Glutamatergic neuron (in vitro differentiated cells): ENCODE measurements at regions not wholly inside any gene's neighbourhood (a gene's known extent, or its start where the extent isn't known, plus 50 kb on each side); places are given as distances from the start of the nearest gene placed in this dataset.

Source experiments
- DNase-seq: peaks from one replicate; pipeline ENCODE4 v3.0.0; 2022
- H3K27ac Mint-ChIP-seq: one replicate; pipeline ENCODE4 v1.8.0; 2020; ENCODE audit warnings: mild to moderate bottlenecking, mixed read lengths, inconsistent platforms; ENCODE audit not compliant: unreplicated experiment
- H3K27me3 Mint-ChIP-seq: one replicate; pipeline ENCODE4 v1.8.0; 2020; ENCODE audit warnings: mild to moderate bottlenecking, moderate library complexity, mixed read lengths, inconsistent platforms; ENCODE audit not compliant: unreplicated experiment
- H3K36me3 Mint-ChIP-seq: one replicate; pipeline ENCODE4 v1.8.0; 2020; ENCODE audit warnings: mild to moderate bottlenecking, mixed read lengths, inconsistent platforms; ENCODE audit not compliant: unreplicated experiment
- H3K4me1 Mint-ChIP-seq: one replicate; pipeline ENCODE4 v1.8.0; 2020; ENCODE audit warnings: mild to moderate bottlenecking, low read depth, mixed read lengths, inconsistent platforms; ENCODE audit not compliant: unreplicated experiment
- H3K4me3 Mint-ChIP-seq: one replicate; pipeline ENCODE4 v1.8.0; 2020; ENCODE audit warnings: mild to moderate bottlenecking, mixed read lengths, inconsistent platforms; ENCODE audit not compliant: unreplicated experiment
- H3K9me3 Mint-ChIP-seq: one replicate; pipeline ENCODE4 v1.8.0; 2020; ENCODE audit warnings: mild to moderate bottlenecking, moderate library complexity, mixed read lengths, inconsistent platforms; ENCODE audit not compliant: unreplicated experiment
- TF ChIP-seq, protein P1 (sequence below): fragments of 200-600 bp; sonication (generic); IDR thresholded peaks from one replicate; pipeline ENCODE4 v1.5.0; 2021; ENCODE audit not compliant: partially characterized antibody, unreplicated experiment

GRCh38 chr4:24422644-24423043, 161.7 kb downstream of the DHX15 start:
- no peak for DNase-seq
- TF ChIP-seq, protein P1, sequence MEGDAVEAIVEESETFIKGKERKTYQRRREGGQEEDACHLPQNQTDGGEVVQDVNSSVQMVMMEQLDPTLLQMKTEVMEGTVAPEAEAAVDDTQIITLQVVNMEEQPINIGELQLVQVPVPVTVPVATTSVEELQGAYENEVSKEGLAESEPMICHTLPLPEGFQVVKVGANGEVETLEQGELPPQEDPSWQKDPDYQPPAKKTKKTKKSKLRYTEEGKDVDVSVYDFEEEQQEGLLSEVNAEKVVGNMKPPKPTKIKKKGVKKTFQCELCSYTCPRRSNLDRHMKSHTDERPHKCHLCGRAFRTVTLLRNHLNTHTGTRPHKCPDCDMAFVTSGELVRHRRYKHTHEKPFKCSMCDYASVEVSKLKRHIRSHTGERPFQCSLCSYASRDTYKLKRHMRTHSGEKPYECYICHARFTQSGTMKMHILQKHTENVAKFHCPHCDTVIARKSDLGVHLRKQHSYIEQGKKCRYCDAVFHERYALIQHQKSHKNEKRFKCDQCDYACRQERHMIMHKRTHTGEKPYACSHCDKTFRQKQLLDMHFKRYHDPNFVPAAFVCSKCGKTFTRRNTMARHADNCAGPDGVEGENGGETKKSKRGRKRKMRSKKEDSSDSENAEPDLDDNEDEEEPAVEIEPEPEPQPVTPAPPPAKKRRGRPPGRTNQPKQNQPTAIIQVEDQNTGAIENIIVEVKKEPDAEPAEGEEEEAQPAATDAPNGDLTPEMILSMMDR = no peak
- Mint-ChIP-seq H3K27ac (no peak overlapping the region), H3K36me3 (no peaks in the 10 kb centered on the region), H3K4me1 (peaks cover 7% of the 10 kb centered on the region), H3K9me3 (no peaks in the 10 kb centered on the region), H3K27me3 (peaks cover 2% of the 10 kb centered on the region), H3K4me3 (no peak overlapping the region)

DNA sequence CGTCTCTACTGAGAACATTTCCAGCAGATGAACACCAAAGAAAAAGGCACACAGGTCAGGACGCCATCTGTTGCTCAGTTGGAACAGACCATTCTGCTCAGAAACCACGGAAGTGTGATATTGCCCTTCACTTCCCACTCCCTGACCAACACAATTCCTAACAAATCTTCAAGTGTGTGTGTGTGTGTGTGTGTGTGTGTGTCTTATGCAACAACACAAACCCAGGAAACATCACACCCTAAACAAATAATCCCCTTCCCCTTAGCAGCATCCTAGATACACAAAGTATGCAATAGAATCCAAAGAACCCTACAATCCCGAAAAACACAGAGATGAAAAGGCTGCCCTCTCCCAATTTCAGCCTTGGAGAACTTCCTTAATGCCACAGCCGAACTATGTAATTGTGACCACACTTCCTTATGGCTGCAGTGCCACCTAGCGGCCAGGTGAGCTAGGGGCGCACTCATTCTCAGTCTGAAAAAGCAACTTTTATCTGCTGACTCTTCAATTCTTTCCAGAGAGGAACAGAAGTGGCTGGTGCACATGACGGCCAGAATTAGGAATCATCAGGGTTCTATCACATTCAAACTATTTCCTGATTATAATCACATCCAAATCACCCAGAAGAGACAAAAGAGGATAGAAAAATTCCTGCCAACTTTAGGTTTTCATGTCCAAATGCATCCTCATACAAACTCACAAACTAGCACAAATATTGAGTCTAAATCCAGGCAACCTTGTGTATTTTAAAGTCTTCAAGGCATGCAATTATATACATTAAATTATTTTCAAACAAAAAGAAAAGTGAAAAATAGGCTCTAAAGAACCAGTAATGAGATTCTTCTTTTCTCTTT, 164.9 kb downstream of the DHX15 start:
- TF ChIP-seq, protein P1 = peak; percentile 97
- Mint-ChIP-seq H3K27me3 (peaks cover 1% of the 10 kb centered on the region), H3K36me3 (no peaks in the 10 kb centered on the region), H3K27ac (peak overlapping the region; percentile 36), H3K4me1 (peaks cover 7% of the 10 kb centered on the region), H3K4me3 (no peak overlapping the region), H3K9me3 (no peaks in the 10 kb centered on the region)
- DNase-seq = peak; percentile 85

DNA sequence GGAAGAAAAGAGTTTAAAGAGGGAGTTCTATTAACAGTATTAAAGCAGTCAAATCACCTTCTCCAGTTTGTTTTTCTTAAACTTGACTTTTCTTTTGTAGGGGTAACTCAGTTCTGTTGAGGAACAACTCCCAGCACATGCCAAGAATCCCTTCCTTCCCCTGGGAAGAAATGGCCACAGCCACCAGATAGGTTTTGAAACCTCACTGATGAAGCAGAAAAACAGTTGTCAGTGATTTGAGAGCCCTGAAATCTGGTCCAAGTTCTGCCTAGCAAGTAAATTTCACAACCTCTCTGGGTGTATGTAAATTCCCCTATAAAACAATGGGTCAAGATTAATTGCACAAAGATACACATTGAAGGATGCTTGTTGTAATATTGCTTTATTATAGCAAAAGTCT, 167.1 kb downstream of the DHX15 start:
- H3K27me3 Mint-ChIP-seq = peaks cover 1% of the 10 kb centered on the region
- no peak overlapping the region for H3K4me3 Mint-ChIP-seq
- peaks cover 7% of the 10 kb centered on the region for H3K4me1 Mint-ChIP-seq
- TF ChIP-seq, protein P1 = no peak
- H3K9me3 Mint-ChIP-seq = no peaks in the 10 kb centered on the region
- no peak overlapping the region for H3K27ac Mint-ChIP-seq
- no peak for DNase-seq
- no peaks in the 10 kb centered on the region for H3K36me3 Mint-ChIP-seq

DNA sequence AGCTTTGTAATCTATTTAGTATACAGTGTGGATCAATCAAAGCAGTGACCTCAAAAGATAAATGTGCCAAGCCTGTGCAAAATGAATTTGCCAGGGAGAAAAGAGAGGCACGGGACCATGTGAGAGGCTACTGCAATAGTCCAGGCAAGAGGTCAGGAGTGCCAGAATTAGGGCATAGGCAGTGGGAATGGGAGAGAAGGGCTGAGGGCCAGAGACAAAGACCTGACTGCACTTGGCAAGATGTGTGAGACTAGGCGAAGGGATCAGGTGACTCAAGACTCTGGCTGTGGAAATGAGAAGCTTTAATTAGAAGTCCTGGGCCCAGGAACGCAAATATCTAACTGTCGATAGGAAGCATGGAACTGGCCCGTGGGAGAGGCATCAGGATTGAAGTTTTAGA, 168.1 kb downstream of the DHX15 start:
- no peaks in the 10 kb centered on the region for H3K9me3 Mint-ChIP-seq
- TF ChIP-seq, protein P1 = no peak
- H3K4me3 Mint-ChIP-seq = no peak overlapping the region
- no peaks in the 10 kb centered on the region for H3K36me3 Mint-ChIP-seq
- peaks cover 1% of the 10 kb centered on the region for H3K27me3 Mint-ChIP-seq
- H3K4me1 Mint-ChIP-seq = peaks cover 7% of the 10 kb centered on the region
- no peak overlapping the region for H3K27ac Mint-ChIP-seq
- DNase-seq = no peak

- Mint-ChIP-seq H3K9me3 (no peaks in the 10 kb centered on the region), H3K4me3 (no peak overlapping the region), H3K27me3 (peaks cover 1% of the 10 kb centered on the region), H3K4me1 (no peaks in the 10 kb centered on the region), H3K27ac (no peak overlapping the region), H3K36me3 (peaks cover 4% of the 10 kb centered on the region)
- DNase-seq = no peak
- TF ChIP-seq, protein P1 = no peak
Measured at GRCh38 chr4:24413311-24413784, 171.0 kb downstream of the DHX15 start.
